ENCODE measurements at regions not wholly inside any gene's neighbourhood (a gene's known extent, or its start where the extent isn't known, plus 50 kb on each side); places are given as distances from the start of the nearest gene placed in this dataset.

- TF ChIP-seq CTCF (IDR thresholded peaks at IDR 0.05), result no peak
- Histone ChIP-seq H3K9me3 (peaks cover 10% of the 10 kb centered on the region), H3K36me3 (ENCODE audit: low read depth) (no peaks in the 10 kb centered on the region), H3K4me3 (no peak overlapping the region), H3K4me1 (ENCODE audit: low read depth) (no peaks in the 10 kb centered on the region)
- intact Hi-C loops (cut with DNase I, micrococcal nuclease), result no loop called here
- ATAC-seq (no peak), DNase-seq (no peak)
Observed at GRCh38 chr5:18117968-18118367, 483.7 kb downstream of the TAF11L14 start.

- Histone ChIP-seq H3K4me1 (ENCODE audit: low read depth) (no peaks in the 10 kb centered on the region), H3K36me3 (ENCODE audit: low read depth) (no peaks in the 10 kb centered on the region), H3K4me3 (no peak overlapping the region), H3K9me3 (peaks cover 10% of the 10 kb centered on the region)
- ATAC-seq (no peak), DNase-seq (no peak)
- intact Hi-C loops (cut with DNase I, micrococcal nuclease), result no loop called here
- no peak for TF ChIP-seq CTCF (IDR thresholded peaks at IDR 0.05)
Observed at GRCh38 chr5:18119156-18119785, 485.0 kb downstream of the TAF11L14 start.

GRCh38 chr5:18141222-18141621, 507.0 kb downstream of the TAF11L14 start:
- intact Hi-C loops (cut with DNase I, micrococcal nuclease), result no loop called here
- H3K9me3 ChIP-seq, result peaks cover 6% of the 10 kb centered on the region
- TF ChIP-seq CTCF (IDR thresholded peaks at IDR 0.05), result no peak
- DNase-seq, result no peak
- H3K36me3 ChIP-seq (ENCODE audit: low read depth), result no peaks in the 10 kb centered on the region
- ATAC-seq, result no peak
- no peak overlapping the region for H3K4me3 ChIP-seq
- H3K4me1 ChIP-seq (ENCODE audit: low read depth), result no peaks in the 10 kb centered on the region

- no peak for TF ChIP-seq CTCF (IDR thresholded peaks at IDR 0.05)
- ATAC-seq (no peak), DNase-seq (no peak)
- H3K9me3 ChIP-seq, result peaks cover 13% of the 10 kb centered on the region
- no peaks in the 10 kb centered on the region for H3K36me3 ChIP-seq (ENCODE audit: low read depth)
- H3K4me1 ChIP-seq (ENCODE audit: low read depth), result no peaks in the 10 kb centered on the region
- intact Hi-C loops (cut with DNase I, micrococcal nuclease), result no loop called here
- no peak overlapping the region for H3K4me3 ChIP-seq
Observed at GRCh38 chr5:18142831-18143230, 508.6 kb downstream of the TAF11L14 start.

- ATAC-seq, result no peak
- no peaks in the 10 kb centered on the region for H3K36me3 ChIP-seq (ENCODE audit: low read depth)
- DNase-seq, result no peak
- intact Hi-C loops (cut with DNase I, micrococcal nuclease), result no loop called here
- no peak overlapping the region for H3K4me3 ChIP-seq
- no peaks in the 10 kb centered on the region for H3K4me1 ChIP-seq (ENCODE audit: low read depth)
- H3K9me3 ChIP-seq, result peaks cover 5% of the 10 kb centered on the region
- no peak for TF ChIP-seq CTCF (IDR thresholded peaks at IDR 0.05)
Observed at GRCh38 chr5:18152671-18153070, 518.4 kb downstream of the TAF11L14 start.

GRCh38 chr5:18158166-18158565, 523.9 kb downstream of the TAF11L14 start:
- Histone ChIP-seq H3K4me1 (ENCODE audit: low read depth) (no peaks in the 10 kb centered on the region), H3K36me3 (ENCODE audit: low read depth) (no peaks in the 10 kb centered on the region), H3K9me3 (peaks cover 24% of the 10 kb centered on the region), H3K4me3 (no peak overlapping the region)
- ATAC-seq (no peak), DNase-seq (no peak)
- intact Hi-C loops (cut with DNase I, micrococcal nuclease), result no loop called here
- no peak for TF ChIP-seq CTCF (IDR thresholded peaks at IDR 0.05)
